ENCODE measurements at regions not wholly inside any gene's neighbourhood (a gene's known extent, or its start where the extent isn't known, plus 50 kb on each side); places are given as distances from the start of the nearest gene placed in this dataset.

DNA sequence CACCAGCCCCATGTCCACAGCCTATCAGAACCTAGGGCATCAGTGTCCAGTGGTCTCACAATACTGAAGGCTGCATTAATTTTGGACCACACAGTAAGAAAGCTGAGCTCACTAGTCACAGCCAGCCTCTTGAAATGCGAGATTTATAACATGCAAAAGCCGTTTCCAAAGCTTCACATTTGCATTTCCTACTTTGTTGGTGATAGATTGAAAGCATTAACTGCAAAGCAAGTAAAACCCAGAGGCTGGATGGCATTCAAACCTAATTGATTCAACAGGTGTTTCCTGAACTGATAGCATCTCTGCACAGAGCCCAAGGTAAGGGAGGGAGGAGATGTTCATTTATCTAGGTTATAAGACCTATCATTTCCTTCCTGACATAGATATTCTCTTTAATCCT lies 410.1 kb downstream of the OMA1 start:
- FAIRE-seq, result no peak
- TF ChIP-seq, protein P1, sequence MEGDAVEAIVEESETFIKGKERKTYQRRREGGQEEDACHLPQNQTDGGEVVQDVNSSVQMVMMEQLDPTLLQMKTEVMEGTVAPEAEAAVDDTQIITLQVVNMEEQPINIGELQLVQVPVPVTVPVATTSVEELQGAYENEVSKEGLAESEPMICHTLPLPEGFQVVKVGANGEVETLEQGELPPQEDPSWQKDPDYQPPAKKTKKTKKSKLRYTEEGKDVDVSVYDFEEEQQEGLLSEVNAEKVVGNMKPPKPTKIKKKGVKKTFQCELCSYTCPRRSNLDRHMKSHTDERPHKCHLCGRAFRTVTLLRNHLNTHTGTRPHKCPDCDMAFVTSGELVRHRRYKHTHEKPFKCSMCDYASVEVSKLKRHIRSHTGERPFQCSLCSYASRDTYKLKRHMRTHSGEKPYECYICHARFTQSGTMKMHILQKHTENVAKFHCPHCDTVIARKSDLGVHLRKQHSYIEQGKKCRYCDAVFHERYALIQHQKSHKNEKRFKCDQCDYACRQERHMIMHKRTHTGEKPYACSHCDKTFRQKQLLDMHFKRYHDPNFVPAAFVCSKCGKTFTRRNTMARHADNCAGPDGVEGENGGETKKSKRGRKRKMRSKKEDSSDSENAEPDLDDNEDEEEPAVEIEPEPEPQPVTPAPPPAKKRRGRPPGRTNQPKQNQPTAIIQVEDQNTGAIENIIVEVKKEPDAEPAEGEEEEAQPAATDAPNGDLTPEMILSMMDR (IDR thresholded peaks at IDR 0.05; ENCODE audit: insufficient read depth, missing control alignments), result no peak
- no peak for DNase-seq (ENCODE audit: insufficient read length, low spot score)

DNA sequence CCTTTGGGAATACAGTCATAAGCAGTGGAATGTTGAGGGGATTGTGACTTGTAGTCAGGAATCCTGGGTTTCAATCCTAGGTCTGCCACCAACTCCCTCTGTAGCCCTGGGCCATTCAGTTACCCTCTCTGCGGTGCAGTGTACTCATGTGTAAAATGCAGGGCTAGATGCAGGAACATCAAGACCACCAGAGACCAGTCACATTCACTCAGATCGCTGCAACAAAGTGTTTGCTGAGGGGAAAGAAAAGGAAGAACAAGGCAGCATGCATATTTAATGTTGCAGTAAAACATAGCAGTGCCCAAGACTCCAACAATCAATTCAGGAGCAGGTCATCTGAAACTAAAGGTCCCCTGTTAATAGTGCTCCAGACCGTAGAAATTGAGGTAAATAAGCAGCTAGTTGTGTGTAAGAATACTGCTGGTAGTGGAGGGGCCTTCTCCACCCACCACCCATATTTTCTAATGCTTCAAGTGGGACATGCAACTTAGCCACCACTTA lies 410.7 kb downstream of the OMA1 start:
- no peak for FAIRE-seq
- DNase-seq (ENCODE audit: insufficient read length, low spot score), result no peak
- TF ChIP-seq, protein P1 (IDR thresholded peaks at IDR 0.05; ENCODE audit: insufficient read depth, missing control alignments), result no peak

DNA sequence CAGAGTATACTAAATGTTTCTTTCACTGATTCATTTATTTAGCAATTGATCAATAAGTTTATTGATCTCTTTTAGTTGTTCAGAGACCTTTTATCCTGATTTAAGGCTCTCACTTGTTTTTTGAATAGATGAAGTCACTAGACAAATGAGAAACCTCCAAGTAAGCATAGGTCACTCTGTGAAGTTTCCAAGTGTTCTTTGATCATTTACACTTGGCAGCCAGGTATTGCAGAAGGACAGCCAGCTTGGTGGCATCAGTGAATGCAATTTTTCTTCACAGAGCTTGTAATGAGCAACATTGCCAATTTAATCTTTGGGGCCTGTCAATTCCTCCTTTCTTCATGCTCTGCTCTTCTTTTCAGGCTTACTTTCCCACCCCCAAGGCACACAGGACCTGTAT lies 413.0 kb downstream of the OMA1 start:
- TF ChIP-seq, protein P1 (IDR thresholded peaks at IDR 0.05; ENCODE audit: insufficient read depth, missing control alignments), result no peak
- FAIRE-seq (no peak), DNase-seq (ENCODE audit: insufficient read length, low spot score) (no peak)

DNA sequence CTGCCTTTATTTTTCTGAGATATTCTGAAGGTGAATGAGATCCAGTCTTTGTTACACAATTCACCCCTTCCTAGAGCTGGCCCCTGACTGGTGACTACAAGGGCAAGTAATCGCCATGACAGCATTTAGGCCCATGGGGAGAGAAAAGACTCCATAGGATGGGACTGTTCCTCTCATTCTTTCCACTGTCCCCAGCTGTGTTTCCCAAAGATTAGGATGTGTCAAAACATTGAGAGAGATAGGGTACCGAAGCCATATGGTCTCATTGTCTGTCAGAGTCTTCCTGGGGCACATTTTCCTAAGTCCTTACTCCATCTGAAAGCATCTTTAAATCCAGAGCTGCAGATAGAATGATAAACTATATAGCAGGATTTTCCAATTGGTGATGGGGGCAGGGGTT lies 423.5 kb downstream of the OMA1 start:
- FAIRE-seq, result no peak
- TF ChIP-seq, protein P1 (IDR thresholded peaks at IDR 0.05; ENCODE audit: insufficient read depth, missing control alignments), result no peak
- no peak for DNase-seq (ENCODE audit: insufficient read length, low spot score)

DNA sequence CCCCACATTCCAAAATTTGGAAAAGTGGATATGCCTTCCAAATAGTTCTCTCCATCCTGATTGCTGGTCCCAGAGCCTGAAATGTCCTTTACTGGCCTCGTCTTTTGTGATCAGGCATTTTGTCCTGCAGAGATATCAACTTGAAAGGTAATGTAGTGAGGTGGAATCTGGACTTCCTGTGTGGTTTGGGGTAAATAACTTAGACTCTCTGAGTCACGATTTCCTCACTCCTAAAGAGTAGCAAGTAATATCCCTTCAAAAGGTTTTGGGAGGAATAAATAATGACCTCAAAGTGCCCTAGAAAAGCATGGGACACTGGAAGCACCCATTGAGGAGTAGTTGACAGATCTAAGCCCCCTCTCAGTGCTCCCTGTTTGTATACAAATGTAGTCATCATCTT lies 426.6 kb downstream of the OMA1 start:
- FAIRE-seq, result no peak

DNA sequence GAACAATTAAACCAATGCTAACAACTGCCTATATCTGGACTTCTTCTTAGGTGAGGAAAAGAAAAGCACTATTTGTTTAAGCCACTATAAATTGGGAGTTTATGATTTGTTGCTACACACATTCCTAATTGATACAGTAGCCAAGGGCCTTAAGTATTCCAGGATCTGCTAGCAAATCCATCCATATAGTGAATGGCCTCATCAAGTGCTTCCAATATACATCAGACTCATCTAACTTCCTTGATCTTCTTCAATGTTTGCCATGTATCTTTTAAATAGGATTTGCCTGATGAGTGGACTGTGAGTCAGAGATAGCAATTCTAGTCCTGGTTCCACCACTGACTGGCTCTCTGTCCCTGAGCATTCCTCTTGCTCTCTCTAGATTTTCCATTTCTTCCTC lies 430.2 kb downstream of the OMA1 start:
- FAIRE-seq (no peak), DNase-seq (ENCODE audit: insufficient read length, low spot score) (no peak)
- TF ChIP-seq, protein P1 (IDR thresholded peaks at IDR 0.05; ENCODE audit: insufficient read depth, missing control alignments), result no peak

More for the DNA sequence above, 426.6 kb downstream of the OMA1 start:
- TF ChIP-seq, protein P1 (IDR thresholded peaks at IDR 0.05; ENCODE audit: insufficient read depth, missing control alignments), result no peak
- DNase-seq (ENCODE audit: insufficient read length, low spot score), result no peak

DNA sequence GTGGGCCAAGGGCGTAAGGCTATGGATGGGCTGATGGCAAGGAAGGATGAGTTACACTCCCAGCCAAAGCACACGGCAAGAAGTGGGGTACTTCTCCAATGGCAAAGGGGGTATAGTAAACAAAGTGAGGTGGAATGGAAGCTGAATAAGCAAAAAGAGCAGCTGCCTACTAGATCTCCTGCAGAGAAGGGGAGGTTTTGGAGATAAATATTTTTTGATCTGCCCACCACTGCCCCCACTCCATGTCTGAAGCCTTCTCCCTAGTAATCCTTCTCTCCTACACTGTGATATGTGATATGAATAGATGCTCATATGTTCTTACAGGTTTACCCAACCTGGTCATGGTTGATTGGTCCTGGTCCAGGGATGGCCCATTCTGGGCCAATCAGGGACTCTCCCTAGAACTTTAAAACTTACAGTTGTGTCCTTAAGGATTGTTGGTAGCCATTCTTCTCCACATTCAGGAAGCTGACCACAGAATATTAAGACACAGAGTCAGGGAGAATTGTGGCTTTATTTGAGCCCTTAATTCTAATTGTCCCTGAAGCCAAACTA lies 436.8 kb downstream of the OMA1 start:
- DNase-seq (ENCODE audit: insufficient read length, low spot score) (no peak), FAIRE-seq (no peak)
- TF ChIP-seq, protein P1 (IDR thresholded peaks at IDR 0.05; ENCODE audit: insufficient read depth, missing control alignments), result no peak

Data from D721Med (cell line).